ENCODE measurements at regions not wholly inside any gene's neighbourhood (a gene's known extent, or its start where the extent isn't known, plus 50 kb on each side); places are given as distances from the start of the nearest gene placed in this dataset.

- CTCF ChIA-PET = no interaction called here
- no peak overlapping the region for H3K4me3 ChIP-seq (ENCODE audit: low read depth, low read length)
- DNase-seq (ENCODE audit: low read depth, low spot score) = no peak
- H3K9me3 ChIP-seq (ENCODE audit: control insufficient read depth, insufficient read depth, low read length) = peaks cover 6% of the 10 kb centered on the region; the same call in 1 of the 2 replicates
- TF ChIP-seq, protein P1, sequence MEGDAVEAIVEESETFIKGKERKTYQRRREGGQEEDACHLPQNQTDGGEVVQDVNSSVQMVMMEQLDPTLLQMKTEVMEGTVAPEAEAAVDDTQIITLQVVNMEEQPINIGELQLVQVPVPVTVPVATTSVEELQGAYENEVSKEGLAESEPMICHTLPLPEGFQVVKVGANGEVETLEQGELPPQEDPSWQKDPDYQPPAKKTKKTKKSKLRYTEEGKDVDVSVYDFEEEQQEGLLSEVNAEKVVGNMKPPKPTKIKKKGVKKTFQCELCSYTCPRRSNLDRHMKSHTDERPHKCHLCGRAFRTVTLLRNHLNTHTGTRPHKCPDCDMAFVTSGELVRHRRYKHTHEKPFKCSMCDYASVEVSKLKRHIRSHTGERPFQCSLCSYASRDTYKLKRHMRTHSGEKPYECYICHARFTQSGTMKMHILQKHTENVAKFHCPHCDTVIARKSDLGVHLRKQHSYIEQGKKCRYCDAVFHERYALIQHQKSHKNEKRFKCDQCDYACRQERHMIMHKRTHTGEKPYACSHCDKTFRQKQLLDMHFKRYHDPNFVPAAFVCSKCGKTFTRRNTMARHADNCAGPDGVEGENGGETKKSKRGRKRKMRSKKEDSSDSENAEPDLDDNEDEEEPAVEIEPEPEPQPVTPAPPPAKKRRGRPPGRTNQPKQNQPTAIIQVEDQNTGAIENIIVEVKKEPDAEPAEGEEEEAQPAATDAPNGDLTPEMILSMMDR (IDR thresholded peaks at IDR 0.05; ENCODE audit: low read depth, low read length) = no peak
- H3K27ac ChIP-seq (ENCODE audit: low read depth, low read length) = no peak overlapping the region
- H3K27me3 ChIP-seq (ENCODE audit: control insufficient read depth, insufficient read depth, low read length) = no peaks in the 10 kb centered on the region
- POLR2A ChIA-PET = no interaction called here
These were observed 78.4 kb upstream of the FBXL4 start for GRCh38 chr6:99026135-99026534.

GRCh38 chr6:99024089-99024488 lies 76.3 kb upstream of the FBXL4 start:
- Histone ChIP-seq H3K9me3 (ENCODE audit: control insufficient read depth, insufficient read depth, low read length) (peaks cover 6% of the 10 kb centered on the region; the same call in 1 of the 2 replicates), H3K27me3 (ENCODE audit: control insufficient read depth, insufficient read depth, low read length) (no peaks in the 10 kb centered on the region), H3K4me3 (ENCODE audit: low read depth, low read length) (no peak overlapping the region), H3K27ac (ENCODE audit: low read depth, low read length) (no peak overlapping the region)
- no peak for DNase-seq (ENCODE audit: low read depth, low spot score)
- TF ChIP-seq, protein P1 (IDR thresholded peaks at IDR 0.05; ENCODE audit: low read depth, low read length) = no peak
- CTCF ChIA-PET = no interaction called here
- POLR2A ChIA-PET = no interaction called here

DNA sequence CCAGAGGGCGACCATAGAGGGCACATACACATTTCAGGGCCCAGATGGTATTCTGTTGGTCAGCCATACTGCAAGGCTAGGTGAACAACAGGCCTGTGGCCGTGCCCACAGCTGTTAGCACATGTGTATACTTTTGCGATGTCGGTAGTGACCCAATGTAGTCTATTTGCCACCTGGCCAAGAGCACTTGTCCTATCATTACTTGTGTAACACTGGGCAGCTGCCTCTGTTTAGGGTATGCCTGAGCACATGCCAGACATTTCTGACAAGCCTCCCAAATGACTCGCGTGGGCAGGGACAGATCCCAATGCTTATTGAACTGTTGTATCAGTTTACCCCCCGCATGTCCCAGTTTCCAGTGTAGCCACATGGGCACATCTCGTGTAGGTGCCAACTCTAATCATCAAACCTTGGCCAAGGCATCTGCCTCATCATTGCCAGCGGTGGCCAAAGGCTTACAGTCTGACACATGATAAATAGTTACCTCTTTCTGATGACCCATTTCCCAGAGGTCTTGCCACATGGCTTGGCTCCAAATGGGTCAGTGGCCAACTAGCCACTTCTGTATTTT lies 74.4 kb upstream of the FBXL4 start:
- no peak overlapping the region for H3K4me3 ChIP-seq (ENCODE audit: low read depth, low read length)
- no peak for DNase-seq (ENCODE audit: low read depth, low spot score)
- TF ChIP-seq, protein P1 (IDR thresholded peaks at IDR 0.05; ENCODE audit: low read depth, low read length) = no peak
- POLR2A ChIA-PET = no interaction called here
- no peaks in the 10 kb centered on the region for H3K27me3 ChIP-seq (ENCODE audit: control insufficient read depth, insufficient read depth, low read length)
- H3K27ac ChIP-seq (ENCODE audit: low read depth, low read length) = no peak overlapping the region
- CTCF ChIA-PET = interaction anchor here (0.6 kb wide), 1 partner anchor 64 kb away, joined by 3 read pairs; no protein-coding TSS in a partner anchor
- peaks cover 6% of the 10 kb centered on the region; the same call in 1 of the 2 replicates for H3K9me3 ChIP-seq (ENCODE audit: control insufficient read depth, insufficient read depth, low read length)

GRCh38 chr6:99019381-99019780 lies 71.6 kb upstream of the FBXL4 start:
- Histone ChIP-seq H3K27me3 (ENCODE audit: control insufficient read depth, insufficient read depth, low read length) (no peaks in the 10 kb centered on the region), H3K27ac (ENCODE audit: low read depth, low read length) (no peak overlapping the region), H3K4me3 (ENCODE audit: low read depth, low read length) (no peak overlapping the region), H3K9me3 (ENCODE audit: control insufficient read depth, insufficient read depth, low read length) (no peaks in the 10 kb centered on the region)
- no peak for DNase-seq (ENCODE audit: low read depth, low spot score)
- ChIA-PET CTCF (no interaction called here), POLR2A (no interaction called here)
- TF ChIP-seq, protein P1 (IDR thresholded peaks at IDR 0.05; ENCODE audit: low read depth, low read length) = no peak

DNA sequence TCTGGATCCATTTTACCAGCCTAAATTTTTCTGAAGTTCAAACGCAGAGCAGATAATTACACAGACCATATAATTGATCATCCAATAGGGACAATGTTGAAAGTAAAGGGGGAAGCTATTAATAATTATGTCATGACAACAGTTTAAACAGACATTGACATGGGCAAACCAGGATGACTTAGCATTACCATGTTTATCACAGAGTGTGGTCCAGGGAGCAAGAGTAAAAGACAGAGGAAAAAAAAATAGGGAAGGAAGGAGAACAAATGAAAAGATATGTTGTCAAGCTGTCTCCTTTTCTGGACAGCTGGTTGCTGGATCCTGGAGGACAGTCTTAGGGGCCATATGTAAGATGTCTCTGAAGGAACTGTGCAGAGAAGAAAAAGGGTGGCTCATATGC lies 69.4 kb upstream of the FBXL4 start:
- Histone ChIP-seq H3K27me3 (ENCODE audit: control insufficient read depth, insufficient read depth, low read length) (no peaks in the 10 kb centered on the region), H3K9me3 (ENCODE audit: control insufficient read depth, insufficient read depth, low read length) (no peaks in the 10 kb centered on the region), H3K27ac (ENCODE audit: low read depth, low read length) (no peak overlapping the region), H3K4me3 (ENCODE audit: low read depth, low read length) (no peak overlapping the region)
- TF ChIP-seq, protein P1 (IDR thresholded peaks at IDR 0.05; ENCODE audit: low read depth, low read length) = no peak
- DNase-seq (ENCODE audit: low read depth, low spot score) = no peak
- CTCF ChIA-PET = interaction anchor here (0.6 kb wide), 1 partner anchor 9 kb away, joined by 3 read pairs; no protein-coding TSS in a partner anchor
- POLR2A ChIA-PET = no interaction called here
